ENCODE measurements at regions not wholly inside any gene's neighbourhood (a gene's known extent, or its start where the extent isn't known, plus 50 kb on each side); places are given as distances from the start of the nearest gene placed in this dataset.

DNA sequence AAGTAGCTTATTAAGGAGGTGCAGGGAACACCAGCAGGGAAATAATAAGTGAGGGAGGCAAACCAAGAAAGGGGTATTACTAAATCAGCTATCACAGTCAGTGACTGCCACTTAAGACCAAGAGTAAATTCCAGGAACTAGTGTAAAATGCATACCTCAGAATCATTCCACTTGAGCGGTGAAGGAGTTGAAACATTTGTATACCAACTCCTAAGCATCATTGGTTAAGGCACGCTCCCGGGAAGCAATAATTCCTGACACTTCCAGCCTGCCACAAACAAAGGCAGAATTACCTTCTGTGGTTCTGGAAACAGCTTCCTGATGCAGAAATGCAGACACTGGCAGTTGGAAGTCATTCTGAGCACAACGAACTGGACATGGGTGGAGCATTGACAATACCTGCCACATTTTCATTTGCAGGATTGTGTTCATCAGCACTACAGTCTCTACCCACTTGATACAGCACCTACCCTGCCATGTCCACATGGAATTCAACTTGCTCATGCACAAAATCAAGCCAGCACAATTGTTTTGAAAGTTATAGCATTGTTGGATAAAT is 82.1 kb downstream of the PPP1R2C start:
- no peak overlapping the region for H3K4me3 ChIP-seq
- no peaks in the 10 kb centered on the region for H3K27me3 ChIP-seq
- no peaks in the 10 kb centered on the region for H3K4me1 ChIP-seq
- 64 to 80% methylated on average over 2 of the region's 4 CpGs for WGBS, 2 donors
- TF ChIP-seq POLR2A (IDR thresholded peaks at IDR 0.05), result no peak
- TF ChIP-seq, protein P1, sequence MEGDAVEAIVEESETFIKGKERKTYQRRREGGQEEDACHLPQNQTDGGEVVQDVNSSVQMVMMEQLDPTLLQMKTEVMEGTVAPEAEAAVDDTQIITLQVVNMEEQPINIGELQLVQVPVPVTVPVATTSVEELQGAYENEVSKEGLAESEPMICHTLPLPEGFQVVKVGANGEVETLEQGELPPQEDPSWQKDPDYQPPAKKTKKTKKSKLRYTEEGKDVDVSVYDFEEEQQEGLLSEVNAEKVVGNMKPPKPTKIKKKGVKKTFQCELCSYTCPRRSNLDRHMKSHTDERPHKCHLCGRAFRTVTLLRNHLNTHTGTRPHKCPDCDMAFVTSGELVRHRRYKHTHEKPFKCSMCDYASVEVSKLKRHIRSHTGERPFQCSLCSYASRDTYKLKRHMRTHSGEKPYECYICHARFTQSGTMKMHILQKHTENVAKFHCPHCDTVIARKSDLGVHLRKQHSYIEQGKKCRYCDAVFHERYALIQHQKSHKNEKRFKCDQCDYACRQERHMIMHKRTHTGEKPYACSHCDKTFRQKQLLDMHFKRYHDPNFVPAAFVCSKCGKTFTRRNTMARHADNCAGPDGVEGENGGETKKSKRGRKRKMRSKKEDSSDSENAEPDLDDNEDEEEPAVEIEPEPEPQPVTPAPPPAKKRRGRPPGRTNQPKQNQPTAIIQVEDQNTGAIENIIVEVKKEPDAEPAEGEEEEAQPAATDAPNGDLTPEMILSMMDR (IDR thresholded peaks at IDR 0.05), result no peak
- H3K9me3 ChIP-seq, result no peaks in the 10 kb centered on the region
- H3K27ac ChIP-seq, result no peak overlapping the region
- intact Hi-C loops (cut with DNase I; ENCODE audit: low total_unique reads), result no loop called here
- no peak for DNase-seq
- no peaks in the 10 kb centered on the region for H3K36me3 ChIP-seq (ENCODE audit: low read depth, missing control alignments)

DNA sequence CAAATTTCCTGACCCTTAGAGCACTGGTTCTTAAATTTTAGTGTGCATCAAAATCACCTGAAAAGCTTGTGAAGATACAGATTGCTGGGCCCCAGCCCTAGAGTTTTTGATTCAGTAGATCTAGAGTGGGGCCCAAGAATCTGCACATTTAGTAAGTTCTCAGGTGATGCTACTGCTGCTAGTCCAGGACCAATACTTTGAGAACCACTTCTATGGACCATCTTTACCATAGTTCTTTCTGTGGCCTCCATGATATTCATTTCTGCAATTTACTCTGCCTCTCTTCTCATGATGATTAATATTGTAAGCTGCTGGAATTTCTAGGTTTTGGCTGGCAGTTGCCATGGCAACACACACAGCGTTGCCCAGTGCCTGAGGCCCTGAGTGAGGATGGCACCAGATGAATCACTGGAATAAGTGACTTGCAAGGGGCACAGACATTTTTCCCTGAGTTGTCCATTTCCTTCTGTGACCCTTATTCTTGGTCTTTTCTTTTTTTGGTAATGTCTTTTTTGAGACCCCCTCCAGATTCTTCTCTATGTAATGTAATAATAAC is 83.6 kb downstream of the PPP1R2C start:
- Histone ChIP-seq H3K9me3 (no peaks in the 10 kb centered on the region), H3K27ac (no peak overlapping the region), H3K4me3 (no peak overlapping the region), H3K36me3 (ENCODE audit: low read depth, missing control alignments) (no peaks in the 10 kb centered on the region), H3K27me3 (no peaks in the 10 kb centered on the region), H3K4me1 (no peaks in the 10 kb centered on the region)
- intact Hi-C loops (cut with DNase I; ENCODE audit: low total_unique reads), result no loop called here
- 95 to 100% methylated on average over 1 of the region's 1 CpG for whole genome bisulfite sequencing, 2 donors
- TF ChIP-seq, protein P1 (IDR thresholded peaks at IDR 0.05), result no peak
- TF ChIP-seq POLR2A (IDR thresholded peaks at IDR 0.05), result no peak
- no peak for DNase-seq

- no peaks in the 10 kb centered on the region for H3K27me3 ChIP-seq
- H3K27ac ChIP-seq, result no peak overlapping the region
- no peaks in the 10 kb centered on the region for H3K4me1 ChIP-seq
- no peak for DNase-seq
- H3K36me3 ChIP-seq (ENCODE audit: low read depth, missing control alignments), result no peaks in the 10 kb centered on the region
- intact Hi-C loops (cut with DNase I; ENCODE audit: low total_unique reads), result no loop called here
- WGBS, 2 donors, result 43 to 82% methylated on average over 1 of the region's 1 CpG
- no peak overlapping the region for H3K4me3 ChIP-seq
- no peaks in the 10 kb centered on the region for H3K9me3 ChIP-seq
- no peak for TF ChIP-seq POLR2A (IDR thresholded peaks at IDR 0.05)
- TF ChIP-seq, protein P1 (IDR thresholded peaks at IDR 0.05), result no peak
Measured at GRCh38 chrX:42691196-42691595, 86.8 kb downstream of the PPP1R2C start.

DNA sequence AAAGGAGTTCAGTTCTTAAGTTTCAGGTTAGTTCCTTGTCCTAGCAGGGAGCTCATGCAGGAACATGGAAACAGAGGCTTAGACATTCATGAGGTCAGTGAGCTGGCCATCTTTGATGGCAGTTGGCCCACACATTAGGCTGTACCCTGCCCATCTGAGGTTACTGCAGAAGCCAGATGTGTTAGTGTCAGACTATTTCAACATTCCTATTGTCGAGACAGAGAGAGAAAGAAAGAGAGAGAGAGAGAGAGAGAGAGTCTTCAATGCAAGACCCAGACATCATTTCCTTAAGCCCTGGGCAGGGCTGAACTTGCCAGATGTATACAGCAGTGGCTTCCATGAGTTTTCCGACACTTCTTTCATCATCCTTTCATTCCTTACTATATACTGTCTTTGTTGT is 91.3 kb downstream of the PPP1R2C start:
- no peak for DNase-seq
- intact Hi-C loops (cut with DNase I; ENCODE audit: low total_unique reads), result no loop called here
- H3K4me3 ChIP-seq, result no peak overlapping the region
- H3K9me3 ChIP-seq, result no peaks in the 10 kb centered on the region
- TF ChIP-seq, protein P1 (IDR thresholded peaks at IDR 0.05), result no peak
- TF ChIP-seq POLR2A (IDR thresholded peaks at IDR 0.05), result no peak
- 88 to 94% methylated on average over 2 of the region's 2 CpGs for WGBS, 2 donors
- no peaks in the 10 kb centered on the region for H3K36me3 ChIP-seq (ENCODE audit: low read depth, missing control alignments)
- no peaks in the 10 kb centered on the region for H3K27me3 ChIP-seq
- no peaks in the 10 kb centered on the region for H3K4me1 ChIP-seq
- no peak overlapping the region for H3K27ac ChIP-seq

DNA sequence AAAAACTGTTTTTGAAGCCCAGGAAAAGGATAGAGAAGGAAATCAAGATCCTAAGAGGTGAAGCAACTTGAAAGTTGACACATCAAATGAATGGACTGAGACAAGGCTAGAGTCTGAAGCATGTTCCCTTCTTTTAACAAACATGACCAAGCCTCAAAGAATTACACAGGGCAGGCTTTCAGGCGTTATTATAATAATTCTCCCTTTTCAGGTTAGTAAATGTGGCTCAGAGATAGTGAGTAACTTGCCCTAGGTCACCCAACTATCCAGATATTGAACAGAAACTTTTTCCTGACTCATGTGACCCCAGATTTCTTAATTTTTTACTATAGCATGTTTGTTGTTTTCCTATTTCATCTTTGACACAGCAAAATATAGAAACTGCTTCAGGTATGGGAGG is 91.7 kb downstream of the PPP1R2C start:
- WGBS, 2 donors, result 72 to 100% methylated on average over 1 of the region's 1 CpG
- no peak for DNase-seq
- no peaks in the 10 kb centered on the region for H3K36me3 ChIP-seq (ENCODE audit: low read depth, missing control alignments)
- no peaks in the 10 kb centered on the region for H3K4me1 ChIP-seq
- TF ChIP-seq, protein P1 (IDR thresholded peaks at IDR 0.05), result no peak
- TF ChIP-seq POLR2A (IDR thresholded peaks at IDR 0.05), result no peak
- no peaks in the 10 kb centered on the region for H3K9me3 ChIP-seq
- intact Hi-C loops (cut with DNase I; ENCODE audit: low total_unique reads), result no loop called here
- H3K27ac ChIP-seq, result no peak overlapping the region
- H3K4me3 ChIP-seq, result no peak overlapping the region
- H3K27me3 ChIP-seq, result no peaks in the 10 kb centered on the region
